H9 (cell line): ENCODE measurements at regions not wholly inside any gene's neighbourhood (a gene's known extent, or its start where the extent isn't known, plus 50 kb on each side); places are given as distances from the start of the nearest gene placed in this dataset.

Experiments
- DNase-seq: peaks from one replicate; pipeline ENCODE4 v3.0.0-alpha.2; 2017
- H2AFZ ChIP-seq: one replicate; pipeline ENCODE4 v1.6.1; 2013; ENCODE audit warnings: mild to moderate bottlenecking, low read length, control low read depth, moderate library complexity
- H2AK5ac ChIP-seq: 2 replicates; pipeline ENCODE4 v1.6.1; 2013; ENCODE audit warnings: low read length, control low read depth, mixed read lengths; ENCODE audit not compliant: insufficient read length
- H2BK120ac ChIP-seq: one replicate; pipeline ENCODE4 v1.6.1; 2013; ENCODE audit warnings: low read depth, mild to moderate bottlenecking, low read length, control low read depth, inconsistent platforms; ENCODE audit not compliant: poor library complexity, severe bottlenecking
- H2BK12ac ChIP-seq: 2 replicates; pipeline ENCODE4 v1.6.1; 2013; ENCODE audit warnings: low read length, control low read depth, mixed read lengths, low read depth; ENCODE audit not compliant: insufficient read length
- H2BK15ac ChIP-seq: 2 replicates; pipeline ENCODE4 v1.6.1; 2013; ENCODE audit warnings: low read depth, low read length, control low read depth
- H2BK20ac ChIP-seq: one replicate; pipeline ENCODE4 v1.6.1; 2013; ENCODE audit warnings: low read depth, mild to moderate bottlenecking, low read length, control low read depth, inconsistent platforms; ENCODE audit not compliant: poor library complexity, severe bottlenecking
- H2BK5ac ChIP-seq: 2 replicates; pipeline ENCODE4 v1.6.1; 2013; ENCODE audit warnings: low read length, control low read depth, mixed read lengths; ENCODE audit not compliant: insufficient read length
- H3K14ac ChIP-seq: 2 replicates; pipeline ENCODE4 v1.6.1; 2013; ENCODE audit warnings: low read length, control low read depth; ENCODE audit not compliant: insufficient read depth
- H3K18ac ChIP-seq: 2 replicates; pipeline ENCODE4 v1.6.1; 2013; ENCODE audit warnings: low read depth, mild to moderate bottlenecking, mixed read lengths, low read length, control low read depth; ENCODE audit not compliant: insufficient read length
- H3K23ac ChIP-seq: 2 replicates; pipeline ENCODE4 v1.6.1; 2013; ENCODE audit warnings: low read length, control low read depth, mixed read lengths, low read depth; ENCODE audit not compliant: insufficient read length
- H3K23me2 ChIP-seq: 2 replicates; pipeline ENCODE4 v1.6.1; 2013; ENCODE audit warnings: low read depth, mild to moderate bottlenecking, mixed read lengths, low read length, control low read depth; ENCODE audit not compliant: insufficient read length, poor library complexity, severe bottlenecking
- H3K27ac ChIP-seq: 2 replicates; pipeline ENCODE4 v1.5.1; 2013; ENCODE audit warnings: low read length, control low read depth, mixed read lengths, low read depth; ENCODE audit not compliant: insufficient read length
- H3K27me3 ChIP-seq: 2 replicates; pipeline ENCODE4 v1.6.1; 2013; ENCODE audit warnings: low read length, control low read depth, inconsistent platforms; ENCODE audit not compliant: insufficient read depth
- H3K4ac ChIP-seq: 2 replicates; pipeline ENCODE4 v1.6.1; 2013; ENCODE audit warnings: low read depth, mild to moderate bottlenecking, control low read depth, inconsistent platforms, low read length, moderate library complexity
- H3K4me1 ChIP-seq: 2 replicates; pipeline ENCODE4 v1.6.1; 2013; ENCODE audit warnings: low read length, control low read depth, inconsistent platforms; ENCODE audit not compliant: insufficient read depth
- H3K4me2 ChIP-seq: 2 replicates; pipeline ENCODE4 v1.6.1; 2013; ENCODE audit warnings: low read length, control low read depth, mixed read lengths; ENCODE audit not compliant: insufficient read length, insufficient read depth
- H3K56ac ChIP-seq: 2 replicates; pipeline ENCODE4 v1.6.1; 2013; ENCODE audit warnings: low read depth, mild to moderate bottlenecking, mixed read lengths, low read length, control low read depth; ENCODE audit not compliant: insufficient read length
- H3K79me1 ChIP-seq: 2 replicates; pipeline ENCODE4 v1.6.1; 2013; ENCODE audit warnings: low read depth, mild to moderate bottlenecking, moderate library complexity, low read length, control low read depth, inconsistent platforms; ENCODE audit not compliant: insufficient read depth, poor library complexity, severe bottlenecking
- H3K79me2 ChIP-seq: 2 replicates; pipeline ENCODE4 v1.6.1; 2013; ENCODE audit warnings: low read length, control low read depth, inconsistent platforms; ENCODE audit not compliant: insufficient read depth
- H3K9ac ChIP-seq: 2 replicates; pipeline ENCODE4 v1.6.1; 2013; ENCODE audit warnings: low read length, control low read depth, mixed read lengths; ENCODE audit not compliant: insufficient read length; ENCODE audit errors: extremely low read depth
- H3K9me3 ChIP-seq: one replicate; pipeline ENCODE4 v1.6.1; 2013; ENCODE audit warnings: low read depth, low read length, inconsistent platforms; ENCODE audit not compliant: control insufficient read depth
- H3T11ph ChIP-seq: one replicate; pipeline ENCODE4 v1.6.1; 2013; ENCODE audit warnings: mild to moderate bottlenecking, low read length, control low read depth, inconsistent platforms
- H4K20me1 ChIP-seq: one replicate; pipeline ENCODE4 v1.6.1; 2013; ENCODE audit not compliant: control insufficient read depth, insufficient read length, insufficient read depth
- H4K5ac ChIP-seq: 2 replicates; pipeline ENCODE4 v1.6.1; 2013; ENCODE audit warnings: low read depth, mild to moderate bottlenecking, mixed read lengths, low read length, control low read depth; ENCODE audit not compliant: insufficient read length
- H4K8ac ChIP-seq: replicated peaks from 2 replicates; pipeline ENCODE4 v1.6.1; 2013; ENCODE audit warnings: low read length, control low read depth, mixed read lengths, low read depth; ENCODE audit not compliant: insufficient read length
- H4K91ac ChIP-seq: 2 replicates; pipeline ENCODE4 v1.6.1; 2013; ENCODE audit warnings: low read depth, mild to moderate bottlenecking, moderate library complexity, mixed read lengths, low read length, control low read depth; ENCODE audit not compliant: insufficient read length
- H3K27ac Mint-ChIP-seq, 3 experiments: 2 replicates in 2 of 3; 3 replicates in 1 of 3; pipeline ENCODE4 v1.8.0; 2020 to 2021; ENCODE audit warnings: mixed read lengths in 3 of 3, mild to moderate bottlenecking in 1 of 3, moderate library complexity in 1 of 3
- H3K27me3 Mint-ChIP-seq: 2 replicates; pipeline ENCODE4 v1.8.0; 2021; ENCODE audit warnings: low read depth, mild to moderate bottlenecking, moderate library complexity, mixed read lengths
- H3K36me3 Mint-ChIP-seq, 3 experiments: 2 replicates in 2 of 3; 3 replicates in 1 of 3; pipeline ENCODE4 v1.8.0; 2020 to 2021; ENCODE audit warnings: low read depth in 3 of 3, mixed read lengths in 3 of 3; ENCODE audit not compliant: insufficient read depth in 1 of 3
- H3K4me1 Mint-ChIP-seq, 2 experiments: 2 replicates each; pipeline ENCODE4 v1.8.0; 2020; ENCODE audit warnings: mixed read lengths in 2 of 2
- H3K4me3 Mint-ChIP-seq, 2 experiments: 2 replicates in 1 of 2; 3 replicates in 1 of 2; pipeline ENCODE4 v1.8.0; 2020 to 2021; ENCODE audit warnings: mild to moderate bottlenecking in 2 of 2, mixed read lengths in 2 of 2, moderate library complexity in 1 of 2
- H3K9me3 Mint-ChIP-seq, 2 experiments: 2 replicates in 1 of 2; 3 replicates in 1 of 2; pipeline ENCODE4 v1.8.0; 2020; ENCODE audit warnings: mild to moderate bottlenecking in 2 of 2, mixed read lengths in 2 of 2, moderate library complexity in 1 of 2
- TF ChIP-seq, protein P1 (sequence below): fragments of 200-600 bp; sonication (generic); conservative IDR thresholded peaks from 3 replicates; pipeline ENCODE4 v1.8.0; 2021; ENCODE audit warnings: antibody characterized with exemption, mild to moderate bottlenecking

DNA sequence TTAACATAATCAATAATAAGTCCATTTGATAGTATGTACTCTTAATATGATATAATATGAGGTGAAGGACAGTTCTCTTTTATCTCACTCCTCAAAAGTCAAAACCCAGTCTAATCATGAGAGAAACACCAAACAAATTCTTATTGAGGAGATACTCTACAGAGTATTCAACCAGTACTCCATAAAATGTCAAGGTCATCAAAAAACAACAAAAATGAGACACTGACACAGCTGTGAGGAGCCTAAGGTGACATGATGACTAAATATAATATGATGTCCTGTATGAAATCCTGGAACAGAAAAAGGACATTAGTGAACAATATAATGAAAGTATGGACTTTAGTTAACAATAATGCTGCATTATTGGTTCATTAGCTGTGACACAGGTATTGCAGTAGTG, 675.1 kb downstream of the HTR1B start:
- no peaks in the 10 kb centered on the region for H3K79me1 ChIP-seq
- H3K23me2 ChIP-seq = no peaks in the 10 kb centered on the region
- no peaks in the 10 kb centered on the region for H3K4me1 ChIP-seq
- DNase-seq = no peak
- TF ChIP-seq, protein P1, sequence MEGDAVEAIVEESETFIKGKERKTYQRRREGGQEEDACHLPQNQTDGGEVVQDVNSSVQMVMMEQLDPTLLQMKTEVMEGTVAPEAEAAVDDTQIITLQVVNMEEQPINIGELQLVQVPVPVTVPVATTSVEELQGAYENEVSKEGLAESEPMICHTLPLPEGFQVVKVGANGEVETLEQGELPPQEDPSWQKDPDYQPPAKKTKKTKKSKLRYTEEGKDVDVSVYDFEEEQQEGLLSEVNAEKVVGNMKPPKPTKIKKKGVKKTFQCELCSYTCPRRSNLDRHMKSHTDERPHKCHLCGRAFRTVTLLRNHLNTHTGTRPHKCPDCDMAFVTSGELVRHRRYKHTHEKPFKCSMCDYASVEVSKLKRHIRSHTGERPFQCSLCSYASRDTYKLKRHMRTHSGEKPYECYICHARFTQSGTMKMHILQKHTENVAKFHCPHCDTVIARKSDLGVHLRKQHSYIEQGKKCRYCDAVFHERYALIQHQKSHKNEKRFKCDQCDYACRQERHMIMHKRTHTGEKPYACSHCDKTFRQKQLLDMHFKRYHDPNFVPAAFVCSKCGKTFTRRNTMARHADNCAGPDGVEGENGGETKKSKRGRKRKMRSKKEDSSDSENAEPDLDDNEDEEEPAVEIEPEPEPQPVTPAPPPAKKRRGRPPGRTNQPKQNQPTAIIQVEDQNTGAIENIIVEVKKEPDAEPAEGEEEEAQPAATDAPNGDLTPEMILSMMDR = no peak
- Mint-ChIP-seq H3K4me3 (no peak overlapping the region), H3K27ac (no peak overlapping the region), H3K9me3 (peaks cover 0 to 11% of the 10 kb centered on the region in 2 experiments; a peak in 2 of 5 replicates), H3K27me3 (no peaks in the 10 kb centered on the region), H3K4me1 (no peaks in the 10 kb centered on the region), H3K36me3 (peaks cover 0 to 9% (median 4%) of the 10 kb centered on the region in 3 experiments; a peak in 5 of 7 replicates)
- no peak overlapping the region for H3K18ac ChIP-seq
- H2AK5ac ChIP-seq = no peak overlapping the region
- no peak overlapping the region for H2BK12ac ChIP-seq
- no peak overlapping the region for H2BK20ac ChIP-seq
- H4K20me1 ChIP-seq = no peaks in the 10 kb centered on the region
- H4K5ac ChIP-seq = no peak overlapping the region
- H3K14ac ChIP-seq = no peak overlapping the region
- H2BK5ac ChIP-seq = no peak overlapping the region
- H3K56ac ChIP-seq = no peak overlapping the region
- no peak overlapping the region for H4K8ac ChIP-seq
- no peak overlapping the region for H3K23ac ChIP-seq
- H2BK120ac ChIP-seq = no peak overlapping the region
- no peak overlapping the region for H3T11ph ChIP-seq
- no peaks in the 10 kb centered on the region for H3K9me3 ChIP-seq
- no peak overlapping the region for H3K9ac ChIP-seq
- no peak overlapping the region for H2AFZ ChIP-seq
- H3K27me3 ChIP-seq = no peaks in the 10 kb centered on the region
- no peak overlapping the region for H2BK15ac ChIP-seq
- no peak overlapping the region for H3K4ac ChIP-seq
- H3K4me2 ChIP-seq = no peak overlapping the region
- no peaks in the 10 kb centered on the region for H3K79me2 ChIP-seq
- no peak overlapping the region for H3K27ac ChIP-seq
- no peak overlapping the region for H4K91ac ChIP-seq
